Left ventricle myocardium inferior (tissue), 1 donor: ENCODE measurements at regions not wholly inside any gene's neighbourhood (a gene's known extent, or its start where the extent isn't known, plus 50 kb on each side); places are given as distances from the start of the nearest gene placed in this dataset.
"Not testable (repeated sequence)": the region's sequence is repeated elsewhere in the genome, so short reads cannot be mapped to it uniquely, and the experiment has no call there.

Experiments used
- DNase-seq: peaks from one replicate; pipeline ENCODE4 v3.0.0-alpha.2; 2020
- H3K27ac ChIP-seq: fragments of 200-600 bp; replicated peaks from 2 replicates; pipeline ENCODE4 v1.8.0; 2021
- H3K27me3 ChIP-seq: fragments of 200-600 bp; 2 replicates; pipeline ENCODE4 v1.8.0; 2021; ENCODE audit warnings: low read depth
- H3K36me3 ChIP-seq: fragments of 200-600 bp; 2 replicates; pipeline ENCODE4 v1.8.0; 2021
- H3K4me1 ChIP-seq: fragments of 200-600 bp; 2 replicates; pipeline ENCODE4 v1.8.0; 2021
- H3K4me3 ChIP-seq: fragments of 200-600 bp; 2 replicates; pipeline ENCODE4 v1.8.0; 2021; ENCODE audit warnings: mild to moderate bottlenecking, moderate library complexity
- H3K9me3 ChIP-seq: fragments of 200-600 bp; replicated peaks from 2 replicates; pipeline ENCODE4 v1.8.0; 2021
- CTCF ChIP-seq: fragments of 200-600 bp; IDR thresholded peaks from 2 replicates; pipeline ENCODE4 v1.8.0; 2021; ENCODE audit warnings: antibody characterized with exemption, mild to moderate bottlenecking, borderline replicate concordance
- intact Hi-C: fragments of 100-400 bp; cut with micrococcal nuclease; formaldehyde crosslinking; loops from one replicate; pipeline ENCODE4 v1.11.0; 2022
- donor health status: DM: no; HTN: yes; CAD: no; lungs with severe emphysema.

- no peak for TF ChIP-seq CTCF
- intact Hi-C loops = no loop called here
- DNase-seq = no peak
Observed at GRCh38 chr18:40292985-40293710, 1661.9 kb upstream of the PIK3C3 start.

GRCh38 chr18:40283560-40283959 lies 1671.5 kb upstream of the PIK3C3 start:
- no peaks in the 10 kb centered on the region for H3K4me1 ChIP-seq
- no peaks in the 10 kb centered on the region for H3K27me3 ChIP-seq
- intact Hi-C loops = no loop called here
- H3K9me3 ChIP-seq = peaks cover 14% of the 10 kb centered on the region
- no peak overlapping the region for H3K27ac ChIP-seq
- H3K4me3 ChIP-seq = no peak overlapping the region
- no peaks in the 10 kb centered on the region for H3K36me3 ChIP-seq
- no peak for DNase-seq
- no peak for TF ChIP-seq CTCF

More at GRCh38 chr18:40292985-40293710, 1661.9 kb upstream of the PIK3C3 start:
- Histone ChIP-seq H3K27me3 (no peaks in the 10 kb centered on the region), H3K9me3 (no peaks in the 10 kb centered on the region), H3K4me1 (no peaks in the 10 kb centered on the region), H3K36me3 (no peaks in the 10 kb centered on the region), H3K4me3 (no peak overlapping the region), H3K27ac (no peak overlapping the region)

GRCh38 chr18:40281356-40281755 lies 1673.7 kb upstream of the PIK3C3 start:
- DNase-seq, H3K4me1 ChIP-seq, H3K27me3 ChIP-seq, H3K36me3 ChIP-seq, intact Hi-C loops, H3K4me3 ChIP-seq, H3K27ac ChIP-seq: not testable (repeated sequence)
- H3K9me3 ChIP-seq = peaks cover 14% of the 10 kb centered on the region

DNA sequence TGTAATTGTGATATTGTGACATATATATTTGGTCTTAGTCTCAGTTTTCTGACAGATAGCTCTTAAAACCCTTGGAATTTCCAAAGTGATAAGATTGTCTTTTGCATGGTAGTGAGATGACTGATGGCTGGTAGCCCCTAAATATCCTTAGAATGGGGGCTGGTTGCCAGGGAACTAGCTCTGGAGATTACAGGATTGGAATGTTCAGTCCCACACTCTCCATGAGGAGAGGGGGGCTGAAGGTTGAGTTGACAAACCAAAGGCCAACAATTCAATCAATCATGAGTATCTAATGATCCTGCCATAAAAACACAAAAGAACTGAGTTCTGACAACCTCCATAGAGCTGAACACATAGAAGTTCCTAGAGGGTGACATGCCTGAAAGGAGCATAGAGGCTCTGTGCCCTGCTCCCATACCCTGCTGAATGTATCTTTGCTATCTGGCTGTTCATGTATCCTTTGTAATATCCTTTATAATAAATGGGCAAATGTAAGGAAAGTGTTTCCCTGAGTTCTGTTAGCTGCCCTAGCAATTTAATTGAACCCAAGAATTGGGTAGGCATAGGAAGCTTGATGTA lies 1680.3 kb upstream of the PIK3C3 start:
- Histone ChIP-seq H3K4me3 (no peak overlapping the region), H3K27ac (no peak overlapping the region), H3K9me3 (no peaks in the 10 kb centered on the region), H3K27me3 (no peaks in the 10 kb centered on the region), H3K4me1 (no peaks in the 10 kb centered on the region), H3K36me3 (no peaks in the 10 kb centered on the region)
- intact Hi-C loops = no loop called here
- no peak for DNase-seq
- TF ChIP-seq CTCF = no peak

DNA sequence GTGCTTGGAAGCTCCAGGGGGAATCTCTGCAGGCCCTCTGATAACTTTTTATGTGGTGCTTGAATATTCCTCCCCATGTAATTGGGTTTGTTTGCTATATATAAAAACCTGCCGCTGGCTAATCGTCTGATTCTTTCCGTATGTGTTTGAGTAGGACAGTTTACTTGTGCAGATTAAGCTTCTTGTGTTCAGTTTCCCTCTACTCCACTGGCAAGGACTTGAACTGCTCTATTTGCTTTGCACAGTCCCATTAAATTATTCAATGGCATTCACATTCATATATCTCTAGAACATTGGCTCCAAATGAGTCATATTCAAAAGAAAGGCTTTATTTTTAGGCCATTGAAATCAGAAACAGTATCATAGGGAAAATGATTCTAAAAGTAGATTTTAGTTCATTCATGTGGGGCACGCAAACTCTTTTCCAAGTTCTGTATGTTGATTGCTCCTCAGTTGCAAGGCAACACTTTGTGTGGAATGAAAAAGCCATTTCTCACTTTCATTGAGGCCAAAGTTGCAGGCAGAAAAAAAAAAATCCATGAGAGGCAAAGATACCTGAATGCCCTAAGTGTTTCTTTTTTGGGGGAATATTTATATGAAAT lies 1682.3 kb upstream of the PIK3C3 start:
- Histone ChIP-seq H3K27ac (no peak overlapping the region), H3K9me3 (no peaks in the 10 kb centered on the region), H3K27me3 (no peaks in the 10 kb centered on the region), H3K4me3 (no peak overlapping the region), H3K4me1 (no peaks in the 10 kb centered on the region), H3K36me3 (no peaks in the 10 kb centered on the region)
- intact Hi-C loops = no loop called here
- DNase-seq = no peak
- TF ChIP-seq CTCF = no peak
